SK-N-SH treated with all-trans-retinoic acid at 6 μM for 48 hours (cell line): ENCODE measurements at regions not wholly inside any gene's neighbourhood (a gene's known extent, or its start where the extent isn't known, plus 50 kb on each side); places are given as distances from the start of the nearest gene placed in this dataset.

Experiments
- ATAC-seq: fragments of 200-7000 bp; cut with Tn5 transposase; 3 replicates; pipeline ENCODE4 v1.9.1; 2020; ENCODE audit warnings: mild to moderate bottlenecking, moderate library complexity
- BACH2 ChIP-seq: fragments of 250-450 bp; sonication (Bioruptor Pico); IDR thresholded peaks from 2 replicates; pipeline ENCODE4 v1.9.0; 2021; ENCODE audit warnings: mild to moderate bottlenecking, borderline replicate concordance
- CREB5 ChIP-seq: fragments of 250-450 bp; sonication (Bioruptor Pico); IDR thresholded peaks from 2 replicates; pipeline ENCODE4 v1.5.1; 2020; ENCODE audit warnings: low read depth, mild to moderate bottlenecking, moderate library complexity
- CSDC2 ChIP-seq: fragments of 250-450 bp; sonication (Bioruptor Pico); IDR thresholded peaks from 2 replicates; pipeline ENCODE4 v1.5.0; 2020; ENCODE audit warnings: mild to moderate bottlenecking, moderate library complexity
- ESRRG ChIP-seq: fragments of 250-450 bp; sonication (Bioruptor Pico); IDR thresholded peaks from 2 replicates; pipeline ENCODE4 v1.6.1; 2021; ENCODE audit warnings: mild to moderate bottlenecking
- GLIS3 ChIP-seq: fragments of 250-450 bp; sonication (Bioruptor Pico); IDR thresholded peaks from 2 replicates; pipeline ENCODE4 v1.5.0; 2020; ENCODE audit warnings: mild to moderate bottlenecking, moderate library complexity
- ISL1 ChIP-seq: fragments of 250-450 bp; sonication (Bioruptor Pico); IDR thresholded peaks from 2 replicates; pipeline ENCODE4 v2.1.2; 2022; ENCODE audit warnings: mild to moderate bottlenecking, moderate library complexity
- OSR1 ChIP-seq: fragments of 250-450 bp; sonication (Bioruptor Pico); IDR thresholded peaks from 2 replicates; pipeline ENCODE4 v1.8.0; 2022; ENCODE audit warnings: moderate library complexity, mild to moderate bottlenecking, inconsistent platforms
- PATZ1 ChIP-seq: fragments of 250-450 bp; sonication (Bioruptor Pico); IDR thresholded peaks from 2 replicates; pipeline ENCODE4 v1.8.0; 2020; ENCODE audit warnings: mild to moderate bottlenecking, moderate library complexity, borderline replicate concordance
- POU6F1 ChIP-seq: fragments of 250-450 bp; sonication (Bioruptor Pico); IDR thresholded peaks from 2 replicates; pipeline ENCODE4 v1.8.0; 2021; ENCODE audit warnings: low read depth, mild to moderate bottlenecking, moderate library complexity, borderline replicate concordance
- PPARA ChIP-seq: fragments of 250-450 bp; sonication (Bioruptor Pico); IDR thresholded peaks from 2 replicates; pipeline ENCODE4 v1.5.0; 2020; ENCODE audit warnings: mild to moderate bottlenecking, borderline replicate concordance
- RARB ChIP-seq: fragments of 250-450 bp; sonication (Bioruptor Pico); IDR thresholded peaks from 2 replicates; pipeline ENCODE4 v1.8.0; 2021; ENCODE audit warnings: mild to moderate bottlenecking, moderate library complexity
- SNAI2 ChIP-seq: fragments of 250-450 bp; sonication (Bioruptor Pico); IDR thresholded peaks from 2 replicates; pipeline ENCODE4 v1.5.0; 2020; ENCODE audit warnings: mild to moderate bottlenecking, moderate library complexity
- TCF4 ChIP-seq: fragments of 250-450 bp; sonication (Bioruptor Pico); IDR thresholded peaks from 2 replicates; pipeline ENCODE4 v1.8.0; 2021; ENCODE audit warnings: mild to moderate bottlenecking, moderate library complexity, borderline replicate concordance
- TOX ChIP-seq: fragments of 250-450 bp; sonication (Bioruptor Pico); IDR thresholded peaks from 2 replicates; pipeline ENCODE4 v1.8.0; 2021; ENCODE audit warnings: mild to moderate bottlenecking, moderate library complexity, borderline replicate concordance
- ZC3H10 ChIP-seq: fragments of 250-450 bp; sonication (Bioruptor Pico); IDR thresholded peaks from 2 replicates; pipeline ENCODE4 v1.5.1; 2021; ENCODE audit warnings: mild to moderate bottlenecking, moderate library complexity
- ZFP3 ChIP-seq: fragments of 250-450 bp; sonication (Bioruptor Pico); IDR thresholded peaks from 2 replicates; pipeline ENCODE4 v1.5.0; 2020; ENCODE audit warnings: mild to moderate bottlenecking, moderate library complexity
- ZFP30 ChIP-seq: fragments of 450-650 bp; formaldehyde crosslinking; IDR thresholded peaks from 2 replicates; pipeline ENCODE4 v1.5.0; 2022; ENCODE audit warnings: mild to moderate bottlenecking, moderate library complexity
- ZNF565 ChIP-seq: fragments of 450-650 bp; formaldehyde crosslinking; conservative IDR thresholded peaks from 2 replicates; pipeline ENCODE4 v1.5.0; 2020; ENCODE audit warnings: low read depth, mild to moderate bottlenecking, moderate library complexity
- ZNF70 ChIP-seq: fragments of 450-650 bp; formaldehyde crosslinking; IDR thresholded peaks from 2 replicates; pipeline ENCODE4 v1.5.0; 2020; ENCODE audit warnings: mild to moderate bottlenecking, moderate library complexity
- ZNF8 ChIP-seq: fragments of 450-650 bp; formaldehyde crosslinking; IDR thresholded peaks from 2 replicates; pipeline ENCODE4 v1.5.0; 2020; ENCODE audit warnings: mild to moderate bottlenecking, moderate library complexity
- TF ChIP-seq, protein P1 (sequence below): fragments of 250-450 bp; sonication (Bioruptor Pico); IDR thresholded peaks from 2 replicates; pipeline ENCODE4 v1.5.1; 2021; ENCODE audit warnings: mild to moderate bottlenecking, moderate library complexity
- TF ChIP-seq, protein P2 (sequence below): fragments of 250-450 bp; sonication (Bioruptor Pico); IDR thresholded peaks from 2 replicates; pipeline ENCODE4 v1.5.0; 2020; ENCODE audit warnings: mild to moderate bottlenecking, moderate library complexity

DNA sequence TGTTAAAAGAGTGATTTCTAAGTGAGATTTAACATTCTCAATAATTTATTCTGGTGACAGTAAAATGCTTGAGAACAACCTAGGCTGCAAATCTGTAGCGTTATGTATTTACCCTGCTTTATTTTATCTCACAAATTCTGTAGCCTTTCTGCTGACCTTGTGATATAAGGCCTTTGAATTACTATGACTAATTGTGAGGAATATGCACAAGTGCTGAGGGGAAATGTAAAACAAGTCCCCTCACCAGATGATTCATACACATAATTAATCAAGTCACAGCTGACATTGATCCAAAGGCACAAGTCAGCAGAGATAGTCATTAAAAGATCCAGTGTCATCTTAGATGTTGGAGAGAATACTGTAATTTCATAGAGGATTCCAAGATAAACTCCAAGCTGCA lies 992.7 kb upstream of the USP15 start:
- no peak for ATAC-seq
- TF ChIP-seq ZNF565 (CRISPR knock-in tag), result no peak
- TF ChIP-seq, protein P1, sequence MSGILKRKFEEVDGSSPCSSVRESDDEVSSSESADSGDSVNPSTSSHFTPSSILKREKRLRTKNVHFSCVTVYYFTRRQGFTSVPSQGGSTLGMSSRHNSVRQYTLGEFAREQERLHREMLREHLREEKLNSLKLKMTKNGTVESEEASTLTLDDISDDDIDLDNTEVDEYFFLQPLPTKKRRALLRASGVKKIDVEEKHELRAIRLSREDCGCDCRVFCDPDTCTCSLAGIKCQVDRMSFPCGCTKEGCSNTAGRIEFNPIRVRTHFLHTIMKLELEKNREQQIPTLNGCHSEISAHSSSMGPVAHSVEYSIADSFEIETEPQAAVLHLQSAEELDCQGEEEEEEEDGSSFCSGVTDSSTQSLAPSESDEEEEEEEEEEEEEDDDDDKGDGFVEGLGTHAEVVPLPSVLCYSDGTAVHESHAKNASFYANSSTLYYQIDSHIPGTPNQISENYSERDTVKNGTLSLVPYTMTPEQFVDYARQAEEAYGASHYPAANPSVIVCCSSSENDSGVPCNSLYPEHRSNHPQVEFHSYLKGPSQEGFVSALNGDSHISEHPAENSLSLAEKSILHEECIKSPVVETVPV, result no peak
- TF ChIP-seq ZC3H10, result no peak
- no peak for TF ChIP-seq CREB5
- TF ChIP-seq POU6F1, result no peak
- TF ChIP-seq ISL1, result no peak
- TF ChIP-seq ZNF70 (CRISPR knock-in tag), result no peak
- TF ChIP-seq OSR1 (CRISPR knock-in tag), result no peak
- no peak for TF ChIP-seq ZFP30 (CRISPR knock-in tag)
- TF ChIP-seq PPARA, result no peak
- no peak for TF ChIP-seq TOX (CRISPR knock-in tag)
- no peak for TF ChIP-seq SNAI2 (CRISPR knock-in tag)
- TF ChIP-seq TCF4 (CRISPR knock-in tag), result no peak
- TF ChIP-seq PATZ1 (CRISPR knock-in tag), result no peak
- TF ChIP-seq ZFP3, result no peak
- TF ChIP-seq GLIS3 (CRISPR knock-in tag), result no peak
- TF ChIP-seq, protein P2, sequence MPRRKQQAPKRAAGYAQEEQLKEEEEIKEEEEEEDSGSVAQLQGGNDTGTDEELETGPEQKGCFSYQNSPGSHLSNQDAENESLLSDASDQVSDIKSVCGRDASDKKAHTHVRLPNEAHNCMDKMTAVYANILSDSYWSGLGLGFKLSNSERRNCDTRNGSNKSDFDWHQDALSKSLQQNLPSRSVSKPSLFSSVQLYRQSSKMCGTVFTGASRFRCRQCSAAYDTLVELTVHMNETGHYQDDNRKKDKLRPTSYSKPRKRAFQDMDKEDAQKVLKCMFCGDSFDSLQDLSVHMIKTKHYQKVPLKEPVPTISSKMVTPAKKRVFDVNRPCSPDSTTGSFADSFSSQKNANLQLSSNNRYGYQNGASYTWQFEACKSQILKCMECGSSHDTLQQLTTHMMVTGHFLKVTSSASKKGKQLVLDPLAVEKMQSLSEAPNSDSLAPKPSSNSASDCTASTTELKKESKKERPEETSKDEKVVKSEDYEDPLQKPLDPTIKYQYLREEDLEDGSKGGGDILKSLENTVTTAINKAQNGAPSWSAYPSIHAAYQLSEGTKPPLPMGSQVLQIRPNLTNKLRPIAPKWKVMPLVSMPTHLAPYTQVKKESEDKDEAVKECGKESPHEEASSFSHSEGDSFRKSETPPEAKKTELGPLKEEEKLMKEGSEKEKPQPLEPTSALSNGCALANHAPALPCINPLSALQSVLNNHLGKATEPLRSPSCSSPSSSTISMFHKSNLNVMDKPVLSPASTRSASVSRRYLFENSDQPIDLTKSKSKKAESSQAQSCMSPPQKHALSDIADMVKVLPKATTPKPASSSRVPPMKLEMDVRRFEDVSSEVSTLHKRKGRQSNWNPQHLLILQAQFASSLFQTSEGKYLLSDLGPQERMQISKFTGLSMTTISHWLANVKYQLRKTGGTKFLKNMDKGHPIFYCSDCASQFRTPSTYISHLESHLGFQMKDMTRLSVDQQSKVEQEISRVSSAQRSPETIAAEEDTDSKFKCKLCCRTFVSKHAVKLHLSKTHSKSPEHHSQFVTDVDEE (CRISPR knock-in tag), result no peak
- TF ChIP-seq ZNF8 (CRISPR knock-in tag), result no peak
- no peak for TF ChIP-seq ESRRG
- no peak for TF ChIP-seq BACH2 (CRISPR knock-in tag)

GRCh38 chr12:61272441-61272840 lies 987.8 kb upstream of the USP15 start:
- no peak for ATAC-seq

More at GRCh38 chr12:61272441-61272840, 987.8 kb upstream of the USP15 start:
- no peak for TF ChIP-seq SNAI2 (CRISPR knock-in tag)
- TF ChIP-seq ESRRG, result no peak
- no peak for TF ChIP-seq ZNF565 (CRISPR knock-in tag)
- TF ChIP-seq CSDC2, result no peak
- TF ChIP-seq PPARA, result no peak
- no peak for TF ChIP-seq RARB (CRISPR knock-in tag)
- TF ChIP-seq, protein P2 (CRISPR knock-in tag), result no peak
- TF ChIP-seq, all 23 proteins: peak for 0
